ENCODE measurements at regions not wholly inside any gene's neighbourhood (a gene's known extent, or its start where the extent isn't known, plus 50 kb on each side); places are given as distances from the start of the nearest gene placed in this dataset.

- no peak overlapping the region for H3K27ac ChIP-seq
- H3K36me3 ChIP-seq: no peaks in the 10 kb centered on the region
- intact Hi-C loops (cut with DNase I; ENCODE audit: low total_unique reads): no loop called here
- no peak for TF ChIP-seq CTCF (IDR thresholded peaks at IDR 0.05)
- H3K4me1 ChIP-seq: no peaks in the 10 kb centered on the region
- H3K4me3 ChIP-seq: no peak overlapping the region
- H3K9me3 ChIP-seq: no peaks in the 10 kb centered on the region
- no peak for DNase-seq
- no peaks in the 10 kb centered on the region for H3K27me3 ChIP-seq
These were observed 140.2 kb upstream of the BRINP1 start for GRCh38 chr9:119509291-119509905.

GRCh38 chr9:119501374-119501773 lies 132.1 kb upstream of the BRINP1 start:
- intact Hi-C loops (cut with DNase I; ENCODE audit: low total_unique reads): no loop called here
- Histone ChIP-seq H3K4me3 (no peak overlapping the region), H3K4me1 (peaks cover 0 to 4% (median 0%) of the 10 kb centered on the region in 4 donors), H3K27ac (no peak overlapping the region), H3K9me3 (no peaks in the 10 kb centered on the region), H3K36me3 (no peaks in the 10 kb centered on the region), H3K27me3 (no peaks in the 10 kb centered on the region)
- DNase-seq: no peak
- no peak for TF ChIP-seq CTCF (IDR thresholded peaks at IDR 0.05)

GRCh38 chr9:119500072-119500771 lies 131.0 kb upstream of the BRINP1 start:
- intact Hi-C loops (cut with DNase I; ENCODE audit: low total_unique reads): no loop called here
- no peak for DNase-seq
- Histone ChIP-seq H3K4me1 (peaks cover 0 to 4% (median 0%) of the 10 kb centered on the region in 4 donors), H3K4me3 (no peak overlapping the region), H3K36me3 (no peaks in the 10 kb centered on the region), H3K9me3 (no peaks in the 10 kb centered on the region), H3K27me3 (no peaks in the 10 kb centered on the region), H3K27ac (no peak overlapping the region)
- TF ChIP-seq CTCF (IDR thresholded peaks at IDR 0.05): no peak

GRCh38 chr9:119487118-119487827 lies 118.0 kb upstream of the BRINP1 start:
- Histone ChIP-seq H3K4me1 (no peaks in the 10 kb centered on the region), H3K27ac (no peak overlapping the region), H3K36me3 (no peaks in the 10 kb centered on the region), H3K9me3 (no peaks in the 10 kb centered on the region), H3K27me3 (no peaks in the 10 kb centered on the region), H3K4me3 (no peak overlapping the region)
- DNase-seq: no peak
- intact Hi-C loops (cut with DNase I; ENCODE audit: low total_unique reads): no loop called here
- TF ChIP-seq CTCF (IDR thresholded peaks at IDR 0.05): no peak

GRCh38 chr9:119483153-119483552 lies 113.9 kb upstream of the BRINP1 start:
- intact Hi-C loops (cut with DNase I; ENCODE audit: low total_unique reads): no loop called here
- Histone ChIP-seq H3K4me3 (no peak overlapping the region), H3K27me3 (no peaks in the 10 kb centered on the region), H3K9me3 (no peaks in the 10 kb centered on the region), H3K36me3 (no peaks in the 10 kb centered on the region), H3K27ac (no peak overlapping the region), H3K4me1 (no peaks in the 10 kb centered on the region)
- DNase-seq: no peak
- no peak for TF ChIP-seq CTCF (IDR thresholded peaks at IDR 0.05)
